Mucosa of gallbladder (tissue), 1 donor: ENCODE measurements at regions not wholly inside any gene's neighbourhood (a gene's known extent, or its start where the extent isn't known, plus 50 kb on each side); places are given as distances from the start of the nearest gene placed in this dataset.
"Not testable (repeated sequence)": the region's sequence is repeated elsewhere in the genome, so short reads cannot be mapped to it uniquely, and the experiment has no call there.

Source experiments
- DNase-seq: peaks from one replicate; pipeline ENCODE4 v3.0.0-alpha.2; 2020; ENCODE audit warnings: low spot score
- donor health status: DM: no; HTN: no; CAD: no.

DNA sequence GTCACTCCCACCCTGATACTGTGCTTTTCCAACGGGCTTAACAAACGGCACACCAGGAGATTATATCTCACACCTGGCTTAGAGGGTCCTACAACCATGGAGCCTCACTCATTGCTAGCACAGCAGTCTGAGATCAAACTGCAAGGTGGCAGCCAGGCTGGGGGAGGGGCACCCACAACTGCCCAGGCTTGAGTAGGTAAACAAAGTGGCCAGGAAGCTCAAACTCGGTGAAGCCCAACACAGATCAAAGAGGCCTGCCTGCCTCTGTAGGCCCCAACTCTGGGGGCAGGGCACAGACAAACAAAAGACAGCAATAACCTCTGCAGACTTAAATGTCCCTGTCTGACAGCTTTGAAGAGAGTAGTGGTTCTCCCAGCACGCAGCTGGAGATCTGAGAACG, 1022.6 kb downstream of the RAB28 start:
- DNase-seq, result not testable (repeated sequence)

DNA sequence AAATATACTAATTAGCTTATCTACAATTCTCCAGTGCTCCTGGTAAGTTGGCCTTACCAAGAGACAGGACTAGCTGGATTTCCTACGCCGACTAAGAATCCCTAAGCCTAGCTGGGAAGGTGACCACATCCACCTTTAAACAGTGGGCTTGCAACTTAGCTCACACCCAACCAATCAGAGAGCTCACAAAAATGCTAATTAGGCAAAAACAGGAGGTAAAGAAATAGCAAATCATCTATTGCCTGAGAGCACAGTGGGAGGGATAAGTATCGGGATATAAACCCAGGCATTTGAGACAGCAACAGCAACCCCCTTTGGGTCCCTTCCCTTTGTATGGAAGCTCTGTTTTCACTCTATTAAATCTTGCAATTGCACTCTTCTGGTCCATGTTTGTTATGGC, 1025.0 kb downstream of the RAB28 start:
- no peak for DNase-seq

DNA sequence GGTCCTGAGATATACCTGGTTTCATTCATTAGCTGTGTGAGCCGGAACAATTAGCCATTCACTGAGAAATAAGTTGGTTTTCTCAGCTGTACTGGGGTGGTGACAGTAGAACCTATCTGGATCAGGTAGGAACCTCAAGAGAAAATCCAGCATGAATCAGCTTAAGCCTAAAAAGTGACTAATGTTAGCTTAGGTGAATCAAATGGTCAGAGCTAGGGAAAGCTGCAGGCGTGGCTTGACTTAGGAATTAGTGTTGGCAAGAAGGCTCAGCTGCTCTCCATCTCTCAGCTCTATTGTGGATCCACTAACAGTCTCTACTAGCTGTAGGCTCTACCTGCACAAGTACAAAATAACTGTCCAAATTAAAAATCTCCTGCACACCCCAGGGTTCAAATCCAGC, 1025.5 kb downstream of the RAB28 start:
- no peak for DNase-seq

DNA sequence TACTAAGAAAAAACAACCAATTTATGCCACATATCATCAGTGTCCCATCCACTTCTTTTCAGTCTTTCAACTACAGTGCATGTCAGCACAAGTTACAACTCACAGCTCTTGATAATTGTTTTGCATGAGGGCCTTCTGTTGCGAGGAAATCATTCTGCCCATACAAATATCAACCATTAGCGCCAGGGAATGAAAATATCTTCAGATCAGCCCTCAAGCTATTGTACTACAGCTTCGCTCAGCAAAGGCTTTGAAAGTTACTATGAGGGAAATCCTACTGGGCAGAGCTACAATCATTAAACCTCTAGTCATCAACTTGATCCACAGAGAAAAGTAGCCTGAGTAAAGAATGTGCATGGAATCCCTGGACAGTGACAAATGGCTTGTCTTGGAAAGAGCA, 1023.6 kb upstream of the HS3ST1 start:
- no peak for DNase-seq

DNA sequence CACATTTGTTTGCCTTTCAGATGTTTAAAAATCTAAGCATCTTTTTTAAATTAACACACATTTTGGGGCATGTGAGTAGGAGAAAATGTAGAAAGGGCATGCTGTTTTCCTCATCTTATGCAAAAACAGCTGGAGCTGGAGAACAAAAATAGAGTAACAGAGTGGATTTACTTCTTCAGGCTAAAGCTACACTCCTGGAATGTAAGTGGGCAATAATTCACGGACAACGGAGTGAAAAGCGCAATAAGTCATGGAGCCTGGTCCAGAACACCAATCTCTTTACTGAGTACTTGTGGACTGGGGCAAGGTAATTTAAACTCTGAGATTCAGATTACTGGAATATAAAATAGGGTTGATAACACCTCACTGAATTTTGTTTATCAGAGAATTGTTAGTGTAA, 1018.8 kb upstream of the HS3ST1 start:
- DNase-seq, result no peak

DNA sequence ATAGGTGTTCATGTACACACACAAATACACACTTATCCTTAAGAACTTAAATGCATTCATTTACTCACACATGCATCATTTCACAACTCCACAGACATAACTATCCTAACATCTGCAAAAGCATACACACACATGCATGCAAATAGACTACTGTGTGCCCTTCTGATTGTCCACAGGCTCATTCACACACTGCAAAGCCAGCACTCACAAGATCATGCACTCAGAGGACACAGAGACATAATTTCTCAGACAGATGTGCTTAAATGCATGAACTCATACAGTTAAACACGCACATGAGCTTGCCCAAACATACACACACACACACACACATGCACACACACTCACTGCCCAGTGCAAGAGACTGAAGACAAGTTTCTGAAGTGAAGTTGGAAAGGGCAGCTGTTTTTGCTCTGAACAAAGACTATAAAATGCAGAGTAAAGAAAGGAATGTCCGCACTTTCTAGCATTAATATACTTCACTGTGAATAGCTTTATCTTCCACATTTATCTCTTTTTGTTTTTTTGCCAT, 1018.0 kb upstream of the HS3ST1 start:
- no peak for DNase-seq

DNA sequence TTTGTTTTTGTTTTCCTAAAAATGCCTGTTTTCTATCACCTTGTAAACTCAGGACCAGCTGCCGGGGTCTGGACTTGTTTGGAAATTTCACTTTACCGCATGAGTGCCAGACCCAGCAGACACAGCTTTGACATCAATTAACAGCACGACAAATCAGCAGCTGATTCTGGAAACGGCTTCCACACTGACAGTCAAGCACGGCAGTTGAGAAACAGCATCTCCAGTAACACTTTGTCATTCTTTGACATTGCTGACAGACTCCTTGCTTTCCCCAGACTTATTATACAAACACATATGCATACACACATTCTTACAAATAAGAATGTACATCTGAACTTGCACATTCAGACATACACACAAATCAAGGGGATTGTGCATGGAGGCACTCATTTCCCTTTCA, 1017.6 kb upstream of the HS3ST1 start:
- DNase-seq, result no peak

DNA sequence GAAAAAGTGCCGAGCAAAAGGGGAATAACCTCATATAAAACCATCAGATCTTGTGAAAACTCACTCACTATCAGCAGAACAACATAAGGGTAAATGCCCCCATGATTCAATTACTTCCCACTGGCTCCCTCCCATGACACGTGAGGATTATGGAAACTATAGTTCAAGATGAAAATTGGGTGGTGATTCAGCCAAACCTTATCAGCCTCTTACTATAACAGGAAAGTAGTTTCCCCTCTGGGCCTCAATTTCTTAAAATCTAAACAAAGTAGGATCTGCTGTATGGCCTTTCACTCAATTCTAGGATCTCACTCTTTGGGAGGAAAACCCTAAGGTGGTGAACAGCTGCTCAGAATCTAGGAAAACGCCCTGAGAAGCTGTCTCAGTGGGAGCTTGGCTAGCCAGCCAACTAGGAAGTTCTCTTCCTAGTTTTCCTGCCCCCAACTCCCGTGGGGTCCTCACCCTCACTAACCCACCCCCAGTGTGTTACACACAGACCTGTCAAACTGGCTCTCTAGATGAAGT, 1017.1 kb upstream of the HS3ST1 start:
- no peak for DNase-seq

DNA sequence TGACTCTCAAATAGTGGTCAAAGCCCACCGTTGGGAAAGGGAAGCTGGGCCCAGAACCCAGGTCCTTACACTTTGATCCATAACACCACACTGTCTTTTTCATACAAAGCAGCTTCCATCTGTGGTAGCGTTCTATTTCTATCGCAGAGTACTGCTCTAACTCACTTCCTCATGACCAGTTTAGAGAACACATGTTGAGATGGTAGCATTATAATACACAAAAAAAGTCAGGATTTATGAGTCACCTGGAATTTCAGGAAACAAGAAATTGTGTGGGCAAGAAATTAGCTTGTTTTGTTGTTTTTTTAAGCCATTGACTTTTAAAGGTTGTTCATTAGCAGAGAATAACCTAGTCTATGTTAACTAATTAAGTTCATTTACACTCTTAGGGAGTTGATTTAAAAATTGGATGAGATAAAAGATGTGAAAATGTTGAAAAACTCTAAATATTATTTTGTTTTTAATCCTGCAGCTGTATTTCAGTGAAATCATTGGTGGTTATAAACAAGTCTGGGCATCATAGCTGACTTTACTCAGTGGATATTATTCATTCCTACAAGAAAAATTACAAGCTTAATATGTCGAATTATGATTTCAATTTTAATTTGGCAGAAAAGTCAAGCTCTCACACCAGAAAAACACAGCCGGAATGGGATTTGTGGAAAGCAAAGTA, 1011.1 kb upstream of the HS3ST1 start:
- no peak for DNase-seq

DNA sequence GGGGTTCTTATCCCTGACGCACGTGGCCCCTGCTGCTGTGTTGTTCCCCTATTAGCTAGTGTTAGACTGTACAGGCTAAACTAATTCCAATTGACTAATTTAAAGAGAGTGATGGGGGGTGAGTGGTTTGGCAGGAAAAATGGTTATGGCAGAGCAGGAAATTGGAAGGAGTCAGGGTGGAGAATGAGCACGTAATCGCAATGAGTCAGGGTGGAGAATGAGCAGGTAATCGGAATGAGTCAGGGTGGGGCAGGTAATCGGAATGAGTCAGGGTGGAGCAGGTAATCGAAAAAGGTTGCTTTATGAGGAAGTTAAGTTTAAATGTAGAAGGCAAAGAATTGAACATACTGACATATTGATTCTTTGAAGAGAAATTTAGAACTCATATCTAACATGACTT, 1002.6 kb upstream of the HS3ST1 start:
- peak; percentile 31 for DNase-seq

DNA sequence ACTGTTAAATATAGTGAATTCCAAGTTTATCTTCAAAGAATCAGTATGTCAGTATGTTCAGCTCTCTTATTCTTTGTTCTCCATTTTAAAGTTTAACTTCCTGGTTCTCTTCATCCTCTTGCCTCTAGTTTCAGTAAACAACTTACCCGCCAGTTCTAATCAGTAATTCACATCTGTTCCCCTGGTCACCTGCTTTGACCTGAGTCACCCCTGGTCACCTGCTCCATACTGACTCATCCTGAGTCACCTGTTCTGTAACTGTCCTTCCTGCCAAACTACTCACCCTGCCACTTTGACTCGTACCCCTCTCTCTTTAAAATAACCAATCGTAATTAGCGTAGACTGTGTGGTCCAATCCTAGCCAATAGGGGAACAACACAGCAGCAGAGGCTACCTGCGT, 992.7 kb upstream of the HS3ST1 start:
- no peak for DNase-seq

DNA sequence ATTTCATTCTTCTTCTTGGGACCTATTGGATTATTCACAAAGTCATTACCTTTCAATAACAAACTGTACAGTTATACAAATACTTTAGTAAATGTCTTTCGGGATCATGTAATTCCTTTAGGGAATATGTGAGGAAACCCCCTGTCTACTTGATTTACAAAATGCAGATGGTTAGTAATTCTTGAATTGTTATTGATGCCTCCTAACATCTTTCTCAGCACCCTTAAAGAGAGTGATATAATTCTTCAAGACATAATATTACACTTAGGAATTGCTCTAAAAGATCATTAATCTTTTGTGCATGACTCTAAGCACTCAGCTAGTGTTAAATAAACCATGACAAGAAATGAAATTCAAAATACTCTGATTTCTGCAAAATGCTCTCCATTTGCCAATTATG, 988.1 kb upstream of the HS3ST1 start:
- DNase-seq, result no peak

DNA sequence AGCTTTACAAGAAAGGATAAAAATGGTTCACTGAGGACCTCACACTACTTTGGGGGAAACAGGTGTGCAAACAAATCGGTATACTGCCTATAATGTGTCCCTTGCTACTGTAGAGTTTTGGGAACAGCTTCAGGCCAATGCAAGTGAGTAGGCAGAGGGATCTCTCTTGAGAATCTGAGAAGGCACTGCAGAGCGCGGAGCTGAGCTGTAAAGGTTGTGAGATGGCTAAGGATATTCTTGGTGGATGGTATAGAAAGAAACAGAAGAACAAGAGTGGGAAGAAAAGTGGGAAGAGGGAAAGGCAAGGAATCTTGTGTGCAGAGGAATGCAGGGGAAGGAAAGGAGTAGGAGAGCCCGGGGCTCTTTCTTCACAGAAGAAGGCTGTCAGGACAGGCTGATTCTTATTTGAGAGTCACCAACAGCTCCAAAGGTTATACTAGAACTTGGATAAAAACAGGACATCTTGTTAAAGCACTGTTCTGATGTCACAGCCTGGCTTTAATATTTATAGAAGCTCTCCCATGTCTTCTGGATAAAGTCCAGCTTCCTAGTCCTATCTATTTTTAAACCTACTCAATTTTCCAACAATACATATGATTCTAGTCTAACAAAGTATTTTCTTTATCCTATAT, 985.6 kb upstream of the HS3ST1 start:
- no peak for DNase-seq

DNA sequence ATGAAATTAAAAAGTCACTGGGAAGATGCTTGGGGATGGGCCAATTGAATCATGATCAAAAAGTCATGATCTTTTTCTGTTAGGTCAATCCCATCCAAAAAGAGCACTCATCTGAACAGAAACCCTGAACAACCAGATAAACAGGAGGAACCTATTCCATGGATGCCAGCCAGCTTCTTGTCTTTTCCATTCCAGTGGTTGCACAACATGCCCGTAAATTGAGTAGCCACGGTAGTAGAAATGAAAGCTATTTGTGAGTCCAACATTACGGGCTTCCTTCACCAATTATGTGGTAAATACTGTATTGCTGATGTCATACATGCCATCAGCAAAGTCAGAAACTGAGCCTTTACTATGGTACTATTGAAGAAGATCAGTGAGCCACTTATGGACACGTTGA, 982.4 kb upstream of the HS3ST1 start:
- DNase-seq, result no peak

DNA sequence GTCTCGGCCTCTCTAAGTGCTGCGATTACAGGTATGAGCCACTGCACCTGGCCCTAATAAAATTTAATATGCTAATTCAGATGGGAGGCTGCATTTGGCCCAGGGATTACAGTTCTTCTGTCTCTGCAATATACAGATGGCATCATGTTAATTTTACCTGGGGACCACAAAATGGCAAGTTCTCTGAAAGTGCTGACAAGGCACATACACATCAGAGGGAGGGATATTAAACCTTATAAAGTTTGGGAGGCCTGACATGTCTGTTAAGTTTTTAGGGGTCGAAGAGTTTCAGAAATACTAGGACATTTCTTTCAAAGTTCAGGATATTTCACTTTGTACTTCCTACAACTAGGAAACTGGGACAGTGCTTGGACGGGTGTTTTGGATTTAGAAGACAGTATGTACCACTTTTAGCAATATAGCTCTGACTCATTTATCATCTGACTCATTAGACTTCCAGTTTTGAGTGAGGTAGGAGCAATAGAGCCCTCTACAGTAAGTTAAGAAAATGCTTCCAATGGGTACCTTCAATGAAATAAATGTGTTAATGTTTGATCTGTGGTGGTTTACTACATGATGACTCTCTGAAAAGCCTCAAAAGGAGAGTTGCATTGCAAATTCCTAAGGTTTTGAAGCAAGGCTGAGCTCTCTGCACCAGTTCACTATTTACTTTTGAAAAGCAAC, 981.0 kb upstream of the HS3ST1 start:
- no peak for DNase-seq

DNA sequence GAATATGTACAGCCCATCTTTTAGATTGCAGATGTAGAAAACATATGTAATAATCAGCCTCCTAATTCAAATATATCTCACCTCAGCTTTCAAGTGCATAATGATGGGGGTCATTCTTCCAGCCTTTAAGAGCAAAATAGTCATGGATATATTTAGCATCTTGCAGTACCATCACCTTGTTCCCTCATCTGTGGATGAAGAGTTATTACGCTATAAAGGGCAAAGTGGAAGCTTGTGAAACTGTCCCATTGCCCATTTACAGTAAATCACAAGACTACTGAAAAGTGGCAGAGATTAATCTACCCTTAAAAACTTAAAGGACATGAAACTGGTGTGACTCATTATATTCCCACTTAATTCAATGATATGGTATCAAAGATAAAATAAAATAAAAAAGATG, 979.7 kb upstream of the HS3ST1 start:
- no peak for DNase-seq

DNA sequence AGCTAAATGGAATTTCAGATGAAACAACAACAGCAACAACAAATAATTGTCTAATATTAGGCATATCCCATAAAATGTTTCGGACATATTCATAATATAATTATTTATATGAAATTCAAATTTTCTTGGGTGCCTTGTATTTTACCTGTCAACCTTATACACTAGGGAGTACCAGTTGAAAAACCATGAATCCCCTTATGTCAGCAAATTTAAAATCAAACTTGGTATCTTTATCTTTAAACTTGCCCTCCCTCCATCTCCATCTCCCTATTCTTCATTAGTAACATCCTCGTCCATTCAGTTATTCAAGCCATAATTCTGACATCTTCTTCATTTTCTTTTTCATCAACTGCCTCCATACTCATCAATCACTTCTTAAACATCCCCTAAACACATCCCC, 974.5 kb upstream of the HS3ST1 start:
- no peak for DNase-seq

DNA sequence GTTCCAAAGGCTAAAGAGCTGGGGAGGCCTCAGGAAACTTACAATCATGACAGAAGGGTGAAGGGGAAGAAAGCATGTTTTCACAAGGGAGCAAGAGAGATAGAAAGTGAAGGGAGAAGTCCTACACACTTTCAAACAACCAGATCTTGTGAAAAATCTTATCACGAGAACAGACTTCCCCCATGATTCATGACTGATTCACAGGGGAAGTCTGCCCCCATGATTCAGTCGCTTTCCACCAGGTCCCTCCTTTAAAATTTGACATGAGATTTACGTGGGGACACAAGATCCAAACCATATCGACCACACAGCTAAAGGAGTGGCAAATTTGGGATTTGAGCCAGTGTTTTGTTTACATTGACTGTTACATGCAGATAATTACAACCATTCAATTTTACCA, 971.1 kb upstream of the HS3ST1 start:
- DNase-seq, result no peak

DNA sequence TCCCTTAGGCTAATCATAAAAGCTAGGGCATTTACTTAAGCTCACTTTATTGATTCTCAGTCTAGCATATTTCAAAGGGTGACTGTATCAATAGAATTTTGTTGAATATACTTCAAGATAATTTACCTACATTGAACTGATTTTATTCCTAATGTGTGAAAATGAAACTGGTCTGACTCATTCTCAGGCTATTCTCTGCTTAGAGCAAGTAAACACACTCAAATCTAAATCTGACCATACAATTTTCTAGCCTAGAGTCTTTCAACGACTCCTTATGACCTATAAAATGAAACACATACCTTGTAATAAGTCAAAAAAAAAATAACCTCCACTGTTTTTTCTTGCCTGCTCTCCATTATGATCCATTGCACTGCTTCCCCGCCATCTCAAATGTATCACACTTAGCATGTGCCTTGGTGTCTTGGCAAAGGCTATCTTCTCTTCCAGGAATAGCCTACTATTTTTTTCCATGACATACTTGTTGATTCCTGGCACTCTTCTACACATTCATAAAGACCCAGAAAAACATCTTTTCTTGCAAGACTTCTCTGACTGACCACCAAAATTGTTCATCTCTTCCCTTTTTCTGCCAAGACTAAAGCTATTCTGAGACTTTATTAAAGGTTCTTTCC, 965.1 kb upstream of the HS3ST1 start:
- no peak for DNase-seq

DNA sequence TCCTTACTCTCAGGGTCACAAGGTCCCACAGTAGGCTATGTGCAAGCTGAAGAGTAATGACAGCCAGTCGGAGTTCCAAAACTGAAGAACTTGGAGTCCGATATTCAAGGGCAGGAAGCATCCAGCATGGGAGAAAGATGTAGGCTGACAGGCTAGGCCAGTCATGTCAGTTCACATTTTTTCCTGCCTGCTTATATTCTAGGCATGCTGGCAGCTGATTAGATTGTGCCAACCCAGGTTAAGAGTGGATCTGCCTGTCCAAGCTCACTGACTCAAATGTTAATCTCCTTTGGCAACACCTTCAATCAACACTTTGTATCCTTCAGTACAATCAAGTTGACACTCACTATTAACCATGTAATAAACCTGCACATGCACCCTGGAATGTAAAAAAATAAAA, 960.9 kb upstream of the HS3ST1 start:
- no peak for DNase-seq

DNA sequence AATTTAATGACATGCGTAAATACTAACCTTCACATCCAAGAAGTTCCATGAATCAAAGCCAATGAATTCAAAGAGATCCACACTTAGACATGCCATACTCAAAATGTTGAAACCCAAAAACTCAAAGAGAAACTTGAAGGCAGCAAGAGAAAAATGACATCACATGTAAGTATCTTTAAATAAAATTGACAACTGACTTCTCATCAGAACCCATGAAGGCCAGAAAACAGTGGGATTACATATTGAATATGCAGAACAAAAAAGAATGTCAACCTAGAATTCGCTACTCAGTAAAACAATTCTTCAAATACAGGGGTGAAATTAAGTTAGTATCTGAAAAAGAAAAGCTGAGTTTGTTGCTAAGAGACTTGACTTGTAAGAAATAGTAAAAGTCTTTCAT, 953.9 kb upstream of the HS3ST1 start:
- DNase-seq, result no peak

DNA sequence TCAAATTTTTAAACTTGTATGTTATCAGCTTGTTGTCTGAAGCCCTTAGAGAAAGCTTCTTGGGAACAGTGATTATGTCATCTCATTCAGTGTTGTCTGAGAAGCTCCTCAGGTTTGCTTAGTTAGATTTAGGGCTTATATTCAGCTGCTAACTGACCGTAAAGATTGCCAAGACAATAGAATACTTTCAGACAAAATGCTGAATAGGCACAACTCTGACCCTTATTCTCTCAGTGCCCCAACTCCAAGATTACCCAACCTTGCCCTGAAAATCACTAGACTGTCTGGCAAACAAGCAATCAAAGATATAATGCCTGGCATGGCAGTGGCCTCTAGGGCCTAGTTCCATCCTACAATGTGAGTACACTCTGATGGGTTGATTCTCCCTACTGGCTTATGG, 950.5 kb upstream of the HS3ST1 start:
- DNase-seq, result no peak

DNA sequence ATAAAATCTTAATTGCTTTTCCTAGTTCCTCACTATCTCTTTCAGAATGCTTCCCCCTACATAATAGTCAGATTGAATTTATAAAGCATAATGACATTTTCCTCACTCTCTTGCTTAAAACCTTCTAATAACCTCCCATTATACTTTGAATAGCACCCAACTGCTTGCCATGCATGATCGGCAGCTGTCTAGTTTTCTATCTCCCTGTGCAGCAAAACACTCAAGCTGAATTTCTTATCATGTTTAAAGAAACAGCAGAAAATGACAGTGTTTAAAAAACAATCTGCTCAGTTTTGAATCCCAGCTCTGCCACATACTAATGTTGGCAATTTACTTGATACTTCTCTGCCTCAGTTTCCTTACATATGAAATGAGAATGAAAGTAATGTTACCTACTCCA, 947.1 kb upstream of the HS3ST1 start:
- no peak for DNase-seq
